ENCODE measurements at regions not wholly inside any gene's neighbourhood (a gene's known extent, or its start where the extent isn't known, plus 50 kb on each side); places are given as distances from the start of the nearest gene placed in this dataset.

GRCh38 chr10:123269017-123269552 is 114.9 kb downstream of the BUB3 start:
- TF ChIP-seq EP300 (IDR thresholded peaks at IDR 0.05; ENCODE audit: borderline replicate concordance in 1 of 2, low read depth in 2 of 2, low read length in 2 of 2) (no peak), CTCF (IDR thresholded peaks at IDR 0.05; ENCODE audit: control extremely low read depth in 1 of 3, insufficient read depth in 1 of 3, low read depth in 1 of 3, low read length in 3 of 3) (no peak), HDAC6 (IDR thresholded peaks at IDR 0.05; ENCODE audit: low read depth, low read length) (no peak), POLR2A (IDR thresholded peaks at IDR 0.05; ENCODE audit: control extremely low read depth in 1 of 2, low read depth in 2 of 2, low read length in 2 of 2) (no peak), USF2 (IDR thresholded peaks at IDR 0.05; ENCODE audit: low read length) (no peak), RXRA (IDR thresholded peaks at IDR 0.05; ENCODE audit: insufficient read depth, low read depth, low read length) (no peak), SIN3A (conservative IDR thresholded peaks at IDR 0.05 in 1 of 2, IDR thresholded peaks at IDR 0.05 in 1 of 2; ENCODE audit: low read depth in 1 of 2, low read length in 2 of 2) (no peak), MAX (IDR thresholded peaks at IDR 0.05) (no peak), ZNF274 (IDR thresholded peaks at IDR 0.05; ENCODE audit: borderline replicate concordance, extremely low read depth, low read length) (no peak), E2F6 (IDR thresholded peaks at IDR 0.05) (no peak), TAF1 (IDR thresholded peaks at IDR 0.05; ENCODE audit: low read depth, low read length) (no peak)

All from H1 (cell line).